WERI-Rb-1 (cell line): ENCODE measurements at regions not wholly inside any gene's neighbourhood (a gene's known extent, or its start where the extent isn't known, plus 50 kb on each side); places are given as distances from the start of the nearest gene placed in this dataset.

ENCODE experiments used
- DNase-seq: peaks from one replicate; pipeline ENCODE4 v3.0.0-alpha.2; 2020
- H3K27ac ChIP-seq: fragments of 250-450 bp; sonication (Bioruptor Pico); 2 replicates; pipeline ENCODE4 v1.5.1; 2020; ENCODE audit warnings: mild to moderate bottlenecking, moderate library complexity
- H3K27me3 ChIP-seq: fragments of 250-450 bp; sonication (Bioruptor Pico); 2 replicates; pipeline ENCODE4 v1.5.1; 2021; ENCODE audit warnings: mild to moderate bottlenecking, low read depth, moderate library complexity; ENCODE audit not compliant: insufficient read depth, severe bottlenecking
- H3K36me3 ChIP-seq: fragments of 250-450 bp; sonication (Bioruptor Pico); 2 replicates; pipeline ENCODE4 v1.5.1; 2020; ENCODE audit warnings: mild to moderate bottlenecking, moderate library complexity
- H3K4me3 ChIP-seq: 2 replicates; pipeline ENCODE4 v1.5.1; 2011; ENCODE audit warnings: low read depth, mild to moderate bottlenecking, control low read depth, low read length
- H3K9me3 ChIP-seq: fragments of 250-450 bp; sonication (Bioruptor Pico); 2 replicates; pipeline ENCODE4 v1.5.1; 2021; ENCODE audit warnings: mild to moderate bottlenecking, moderate library complexity; ENCODE audit not compliant: severe bottlenecking
- CTCF ChIP-seq: IDR thresholded peaks from 2 replicates; pipeline ENCODE4 v1.5.1; 2011; ENCODE audit warnings: low read depth, mild to moderate bottlenecking, control low read depth, inconsistent platforms, low read length

DNA sequence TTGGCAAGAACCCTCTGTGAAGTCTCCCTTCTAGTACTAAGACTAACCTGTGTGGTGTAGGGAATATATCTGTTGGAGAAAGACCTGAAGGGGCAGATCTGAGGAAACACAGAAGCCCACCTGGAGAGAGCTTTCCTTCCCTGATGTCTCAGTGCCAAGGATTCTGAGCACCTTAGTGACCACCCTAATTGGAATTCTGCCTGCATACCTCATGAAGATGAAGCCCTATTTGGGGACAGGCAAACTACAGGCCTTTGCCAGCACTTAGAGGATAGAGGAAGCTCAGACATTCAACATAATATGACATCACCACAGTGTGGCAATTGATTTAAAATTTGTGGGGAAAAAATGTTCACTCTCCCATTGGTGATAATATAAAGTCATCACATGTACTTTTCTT is 766.2 kb upstream of the KIRREL3 start:
- H3K9me3 ChIP-seq, result no peaks in the 10 kb centered on the region
- DNase-seq, result no peak
- H3K27ac ChIP-seq, result no peak overlapping the region
- H3K4me3 ChIP-seq, result no peak overlapping the region
- no peaks in the 10 kb centered on the region for H3K36me3 ChIP-seq
- H3K27me3 ChIP-seq, result no peaks in the 10 kb centered on the region
- TF ChIP-seq CTCF, result no peak

DNA sequence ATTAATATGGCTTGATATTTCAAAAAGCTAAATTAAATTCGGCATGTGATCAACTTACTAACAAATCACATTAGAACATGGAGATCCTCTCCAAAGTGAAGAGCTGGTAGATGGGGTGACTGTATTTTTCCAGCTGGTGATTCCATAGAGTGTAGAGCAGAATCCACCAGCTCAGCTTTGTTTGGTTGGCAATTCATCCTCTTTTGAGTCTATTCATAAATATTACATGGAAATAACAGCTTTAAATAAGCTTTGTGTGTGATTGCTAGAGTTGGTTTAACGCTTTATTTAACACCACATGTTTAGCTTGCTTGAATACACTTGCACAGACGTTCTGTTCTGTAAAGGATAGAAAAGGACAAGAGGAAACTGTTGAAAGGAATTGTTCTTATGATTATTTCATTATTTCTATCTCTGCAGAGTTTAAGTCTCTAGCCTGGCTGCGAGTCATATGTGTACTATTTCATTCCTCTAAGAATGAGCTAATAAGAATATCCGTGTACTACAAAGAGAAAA is 738.3 kb upstream of the KIRREL3 start:
- no peak for TF ChIP-seq CTCF
- H3K27ac ChIP-seq, result no peak overlapping the region
- no peaks in the 10 kb centered on the region for H3K9me3 ChIP-seq
- no peaks in the 10 kb centered on the region for H3K36me3 ChIP-seq
- no peaks in the 10 kb centered on the region for H3K27me3 ChIP-seq
- no peak overlapping the region for H3K4me3 ChIP-seq
- DNase-seq, result no peak

- no peak for TF ChIP-seq CTCF
- no peak overlapping the region for H3K4me3 ChIP-seq
- no peak for DNase-seq
Observed at GRCh38 chr11:127737499-127737898, 736.9 kb upstream of the KIRREL3 start.

GRCh38 chr11:127733552-127733951 is 733.0 kb upstream of the KIRREL3 start:
- H3K4me3 ChIP-seq, result no peak overlapping the region
- no peaks in the 10 kb centered on the region for H3K36me3 ChIP-seq
- H3K27me3 ChIP-seq, result no peaks in the 10 kb centered on the region
- TF ChIP-seq CTCF, result no peak
- DNase-seq, result no peak
- no peak overlapping the region for H3K27ac ChIP-seq
- H3K9me3 ChIP-seq, result no peaks in the 10 kb centered on the region

More at GRCh38 chr11:127737499-127737898, 736.9 kb upstream of the KIRREL3 start:
- H3K36me3 ChIP-seq, result no peaks in the 10 kb centered on the region
- H3K27me3 ChIP-seq, result no peaks in the 10 kb centered on the region
- H3K27ac ChIP-seq, result no peak overlapping the region
- H3K9me3 ChIP-seq, result no peaks in the 10 kb centered on the region

GRCh38 chr11:127726367-127726766 is 725.8 kb upstream of the KIRREL3 start:
- Histone ChIP-seq H3K9me3 (no peaks in the 10 kb centered on the region), H3K27me3 (no peaks in the 10 kb centered on the region), H3K36me3 (no peaks in the 10 kb centered on the region), H3K27ac (no peak overlapping the region), H3K4me3 (no peak overlapping the region)
- no peak for TF ChIP-seq CTCF
- no peak for DNase-seq

GRCh38 chr11:127723714-127724113 is 723.1 kb upstream of the KIRREL3 start:
- H3K36me3 ChIP-seq, result no peaks in the 10 kb centered on the region
- no peak overlapping the region for H3K4me3 ChIP-seq
- H3K27me3 ChIP-seq, result no peaks in the 10 kb centered on the region
- no peak for TF ChIP-seq CTCF
- DNase-seq, result no peak
- H3K27ac ChIP-seq, result no peak overlapping the region
- H3K9me3 ChIP-seq, result no peaks in the 10 kb centered on the region
